ENCODE measurements at regions not wholly inside any gene's neighbourhood (a gene's known extent, or its start where the extent isn't known, plus 50 kb on each side); places are given as distances from the start of the nearest gene placed in this dataset.
"Not testable (repeated sequence)": the region's sequence is repeated elsewhere in the genome, so short reads cannot be mapped to it uniquely, and the experiment has no call there.

GRCh38 chr5:56668996-56669395 is 146.4 kb upstream of the MAP3K1 start:
- H3K4me3 ChIP-seq (ENCODE audit: low read depth, low read length) = no peak overlapping the region
- TF ChIP-seq, protein P1, sequence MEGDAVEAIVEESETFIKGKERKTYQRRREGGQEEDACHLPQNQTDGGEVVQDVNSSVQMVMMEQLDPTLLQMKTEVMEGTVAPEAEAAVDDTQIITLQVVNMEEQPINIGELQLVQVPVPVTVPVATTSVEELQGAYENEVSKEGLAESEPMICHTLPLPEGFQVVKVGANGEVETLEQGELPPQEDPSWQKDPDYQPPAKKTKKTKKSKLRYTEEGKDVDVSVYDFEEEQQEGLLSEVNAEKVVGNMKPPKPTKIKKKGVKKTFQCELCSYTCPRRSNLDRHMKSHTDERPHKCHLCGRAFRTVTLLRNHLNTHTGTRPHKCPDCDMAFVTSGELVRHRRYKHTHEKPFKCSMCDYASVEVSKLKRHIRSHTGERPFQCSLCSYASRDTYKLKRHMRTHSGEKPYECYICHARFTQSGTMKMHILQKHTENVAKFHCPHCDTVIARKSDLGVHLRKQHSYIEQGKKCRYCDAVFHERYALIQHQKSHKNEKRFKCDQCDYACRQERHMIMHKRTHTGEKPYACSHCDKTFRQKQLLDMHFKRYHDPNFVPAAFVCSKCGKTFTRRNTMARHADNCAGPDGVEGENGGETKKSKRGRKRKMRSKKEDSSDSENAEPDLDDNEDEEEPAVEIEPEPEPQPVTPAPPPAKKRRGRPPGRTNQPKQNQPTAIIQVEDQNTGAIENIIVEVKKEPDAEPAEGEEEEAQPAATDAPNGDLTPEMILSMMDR (IDR thresholded peaks at IDR 0.05; ENCODE audit: borderline replicate concordance, insufficient read depth, low read depth, low read length) = no peak

- H3K4me3 ChIP-seq (ENCODE audit: low read depth, low read length) = no peak overlapping the region
- TF ChIP-seq, protein P1 (IDR thresholded peaks at IDR 0.05; ENCODE audit: borderline replicate concordance, insufficient read depth, low read depth, low read length) = no peak
Measured at GRCh38 chr5:56667692-56668091, 147.7 kb upstream of the MAP3K1 start.

GRCh38 chr5:56666901-56667300 is 148.4 kb upstream of the MAP3K1 start:
- TF ChIP-seq, protein P1 (IDR thresholded peaks at IDR 0.05; ENCODE audit: borderline replicate concordance, insufficient read depth, low read depth, low read length) = no peak
- no peak overlapping the region for H3K4me3 ChIP-seq (ENCODE audit: low read depth, low read length)

- H3K4me3 ChIP-seq (ENCODE audit: low read depth, low read length) = not testable (repeated sequence)
Measured at GRCh38 chr5:56665117-56665516, 150.2 kb upstream of the MAP3K1 start.

GRCh38 chr5:56664025-56664424 is 151.3 kb upstream of the MAP3K1 start:
- TF ChIP-seq, protein P1 (IDR thresholded peaks at IDR 0.05; ENCODE audit: borderline replicate concordance, insufficient read depth, low read depth, low read length) = no peak
- H3K4me3 ChIP-seq (ENCODE audit: low read depth, low read length) = no peak overlapping the region

- no peak overlapping the region for H3K4me3 ChIP-seq (ENCODE audit: low read depth, low read length)
- TF ChIP-seq, protein P1 (IDR thresholded peaks at IDR 0.05; ENCODE audit: borderline replicate concordance, insufficient read depth, low read depth, low read length) = no peak
Measured at GRCh38 chr5:56663523-56663922, 151.8 kb upstream of the MAP3K1 start.

- no peak overlapping the region for H3K4me3 ChIP-seq (ENCODE audit: low read depth, low read length)
- TF ChIP-seq, protein P1 (IDR thresholded peaks at IDR 0.05; ENCODE audit: borderline replicate concordance, insufficient read depth, low read depth, low read length) = no peak
Measured at GRCh38 chr5:56662893-56663292, 152.5 kb upstream of the MAP3K1 start.

DNA sequence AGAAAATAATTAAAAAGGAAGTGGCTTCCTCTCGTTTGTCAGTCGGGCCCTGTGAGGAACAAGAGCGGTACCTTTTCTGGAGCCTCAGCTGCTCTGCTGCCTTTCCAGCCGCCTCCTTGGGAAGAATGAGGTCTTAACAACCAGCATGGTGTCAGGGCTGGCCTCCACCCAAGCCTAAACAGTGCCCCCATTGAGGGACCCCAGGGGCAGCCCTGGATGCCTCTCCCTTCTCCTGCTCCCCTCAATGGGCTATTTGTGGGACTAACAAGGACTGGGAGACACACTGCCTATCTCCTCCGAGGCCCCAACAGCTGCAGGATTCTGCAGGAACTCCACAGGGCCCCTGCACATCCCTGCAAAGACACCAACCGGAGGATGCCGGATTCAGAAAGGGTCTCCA is 155.4 kb upstream of the MAP3K1 start:
- H3K4me3 ChIP-seq (ENCODE audit: low read depth, low read length) = no peak overlapping the region
- TF ChIP-seq, protein P1 (IDR thresholded peaks at IDR 0.05; ENCODE audit: borderline replicate concordance, insufficient read depth, low read depth, low read length) = no peak

All from GM12875 (cell line).